HCT116 (cell line): ENCODE measurements at regions not wholly inside any gene's neighbourhood (a gene's known extent, or its start where the extent isn't known, plus 50 kb on each side); places are given as distances from the start of the nearest gene placed in this dataset.

Experiments
- ATAC-seq: fragments of 200-7000 bp; cut with Tn5 transposase; 2 replicates; pipeline ENCODE4 v1.9.1; 2020; ENCODE audit warnings: mild to moderate bottlenecking, moderate library complexity
- BruUV-seq: library from RNA; stranded (reverse); fragments of 400-500 nt; replicated peaks from 2 replicates; lab custom pipeline; 2021; lab: Mats Ljungman, UMichigan
- CTCF ChIA-PET: fragments of 300-600 bp; sonication (Branson Sonifier 250); formaldehyde crosslinking; loops from one replicate; lab custom pipeline; 2021; ENCODE audit warnings: antibody characterized with exemption; lab: Charles Lee
- POLR2A ChIA-PET: fragments of 300-600, 350-600 bp; sonication (Branson Sonifier 250); formaldehyde crosslinking; loops from one replicate; lab custom pipeline; 2021; ENCODE audit warnings: antibody characterized with exemption; lab: Charles Lee
- RAD21 ChIA-PET, 2 experiments: fragments of 300-600 bp; sonication (Branson Sonifier 250); formaldehyde crosslinking; loops; one replicate each; lab custom pipeline; 2023; ENCODE audit warnings: low total read pairs in 2 of 2; ENCODE audit not compliant: uncharacterized antibody in 2 of 2, unreplicated experiment in 2 of 2, low non-redundant PET in 1 of 2; lab: Charles Lee
- DNase-seq: peaks from one replicate; pipeline ENCODE4 v3.0.0-alpha.2; 2010; ENCODE audit warnings: low read depth, low spot score
- H2AFZ ChIP-seq: fragments of 200-600 bp; shearing (Covaris generic), sonication (generic); 2 replicates; pipeline ENCODE4 v1.6.1; 2017; ENCODE audit warnings: low read depth, mixed run types, mixed read lengths, antibody characterized with exemption, low read length; ENCODE audit not compliant: poor library complexity, severe bottlenecking
- H3K27ac ChIP-seq: 2 replicates; pipeline ENCODE4 v1.5.1; 2012; ENCODE audit warnings: low read depth, low read length
- H3K27me3 ChIP-seq: fragments of 200-600 bp; sonication (generic); 2 replicates; pipeline ENCODE4 v1.6.1; 2016; ENCODE audit warnings: mixed run types, low read length, mixed read lengths; ENCODE audit not compliant: insufficient read depth
- H3K36me3 ChIP-seq, 2 experiments: fragments of 200-500 bp in 1 of 2; fragments of 200-600 bp in 1 of 2; sonication (Bioruptor generic) in 1 of 2; sonication (generic) in 1 of 2; 2 replicates each; pipeline versions ENCODE4 v1.5.1 to v1.6.1; 2014 to 2016; ENCODE audit warnings: low read length in 2 of 2, inconsistent platforms in 1 of 2, mixed read lengths in 1 of 2, mixed run types in 1 of 2; ENCODE audit not compliant: insufficient read depth in 2 of 2, control insufficient read depth in 1 of 2
- H3K4me1 ChIP-seq, 2 experiments: fragments of 200-600 bp in 1 of 2; sonication (generic) in 1 of 2; 2 replicates each; pipeline versions ENCODE4 v1.5.1 to v1.6.1; 2012 to 2017; ENCODE audit warnings: low read length in 2 of 2, inconsistent platforms in 1 of 2, mild to moderate bottlenecking in 1 of 2, mixed read lengths in 1 of 2, mixed run types in 1 of 2, moderate library complexity in 1 of 2; ENCODE audit not compliant: insufficient read depth in 2 of 2, control insufficient read depth in 1 of 2
- H3K4me2 ChIP-seq: fragments of 200-600 bp; sonication (generic); 2 replicates; pipeline ENCODE4 v1.6.1; 2017; ENCODE audit warnings: mixed run types, low read length, mixed read lengths
- H3K4me3 ChIP-seq, 2 experiments: fragments of 200-600 bp in 1 of 2; sonication (generic) in 1 of 2; replicated peaks in 1 of 2; 2 replicates each; pipeline ENCODE4 v1.5.1; 2011 to 2016; ENCODE audit warnings: low read length in 2 of 2, control low read depth in 1 of 2, low read depth in 1 of 2, mild to moderate bottlenecking in 1 of 2, mixed read lengths in 1 of 2, mixed run types in 1 of 2
- H3K79me2 ChIP-seq: fragments of 200-600 bp; sonication (generic); 2 replicates; pipeline ENCODE4 v1.6.1; 2017; ENCODE audit warnings: mild to moderate bottlenecking, mixed run types, low read length, moderate library complexity, mixed read lengths; ENCODE audit not compliant: insufficient read depth
- H3K9ac ChIP-seq: fragments of 200-600 bp; sonication (generic); 2 replicates; pipeline ENCODE4 v1.6.1; 2016; ENCODE audit warnings: low read length, mixed read lengths
- H3K9me2 ChIP-seq: fragments of 200-600 bp; sonication (generic), shearing (Covaris generic); 2 replicates; pipeline ENCODE4 v1.6.1; 2017; ENCODE audit warnings: mixed run types, mild to moderate bottlenecking, moderate library complexity; ENCODE audit not compliant: insufficient read depth
- H3K9me3 ChIP-seq, 2 experiments: fragments of 200-500 bp in 1 of 2; fragments of 200-600 bp in 1 of 2; sonication (Bioruptor generic) in 1 of 2; sonication (generic) in 1 of 2; 2 replicates each; pipeline ENCODE4 v1.6.1; 2014 to 2017; ENCODE audit warnings: low read length in 2 of 2, mixed read lengths in 2 of 2, inconsistent platforms in 1 of 2, low read depth in 1 of 2, mild to moderate bottlenecking in 1 of 2, mixed run types in 1 of 2, moderate library complexity in 1 of 2; ENCODE audit not compliant: control insufficient read depth in 1 of 2, insufficient read depth in 1 of 2
- H4K20me1 ChIP-seq: fragments of 200-600 bp; sonication (generic), shearing (Covaris generic); 2 replicates; pipeline ENCODE4 v1.6.1; 2017; ENCODE audit warnings: mixed run types, mild to moderate bottlenecking, moderate library complexity; ENCODE audit not compliant: insufficient read depth
- CBX3 ChIP-seq: IDR thresholded peaks from 2 replicates; pipeline ENCODE4 v1.6.1; 2012; ENCODE audit warnings: low read depth
- CEBPB ChIP-seq: IDR thresholded peaks from 2 replicates; pipeline ENCODE4 v1.6.1; 2012; ENCODE audit warnings: low read depth
- EGR1 ChIP-seq: IDR thresholded peaks from 2 replicates; pipeline ENCODE4 v1.6.1; 2012; ENCODE audit warnings: low read depth
- ELF1 ChIP-seq: IDR thresholded peaks from 2 replicates; pipeline ENCODE4 v1.6.1; 2012; ENCODE audit warnings: low read depth, borderline replicate concordance
- EZH2 ChIP-seq: fragments of 200-600 bp; sonication (generic); IDR thresholded peaks from 2 replicates; pipeline ENCODE4 v1.6.1; 2017; ENCODE audit warnings: antibody characterized with exemption, mixed run types
- FOSL1 ChIP-seq: IDR thresholded peaks from 2 replicates; pipeline ENCODE4 v1.6.1; 2012; ENCODE audit warnings: low read depth
- MAX ChIP-seq: IDR thresholded peaks from 2 replicates; pipeline ENCODE4 v1.6.1; 2012
- POLR2AphosphoS5 ChIP-seq: IDR thresholded peaks from 2 replicates; pipeline ENCODE4 v1.6.1; 2011; ENCODE audit warnings: mild to moderate bottlenecking, low read depth, low read length, moderate library complexity
- RAD21 ChIP-seq: IDR thresholded peaks from 2 replicates; pipeline ENCODE4 v1.6.1; 2012; ENCODE audit warnings: low read depth, mild to moderate bottlenecking
- REST ChIP-seq: IDR thresholded peaks from 2 replicates; pipeline ENCODE4 v1.6.1; 2012; ENCODE audit warnings: low read depth
- SIN3A ChIP-seq: IDR thresholded peaks from 2 replicates; pipeline ENCODE4 v1.6.1; 2012; ENCODE audit warnings: low read depth
- SRF ChIP-seq: IDR thresholded peaks from 2 replicates; pipeline ENCODE4 v1.6.1; 2012; ENCODE audit warnings: low read depth
- TCF7L2 ChIP-seq: IDR thresholded peaks from 2 replicates; pipeline ENCODE4 v1.7.0; 2011; ENCODE audit warnings: borderline replicate concordance, inconsistent platforms; ENCODE audit not compliant: insufficient read depth, insufficient read length; ENCODE audit errors: extremely low read depth
- YY1 ChIP-seq: IDR thresholded peaks from 2 replicates; pipeline ENCODE4 v1.6.1; 2011; ENCODE audit warnings: low read length, low read depth, moderate library complexity, mild to moderate bottlenecking; ENCODE audit not compliant: insufficient replicate concordance; ENCODE audit errors: extremely low read depth
- ZFX ChIP-seq: fragments of 450-650 bp; IDR thresholded peaks from 2 replicates; pipeline ENCODE4 v1.6.1; 2017
- intact Hi-C: fragments of 100-400 bp; cut with micrococcal nuclease; formaldehyde crosslinking; loops from 2 replicates; pipeline ENCODE4 v1.10.0; 2022
- TF ChIP-seq, protein P1 (sequence below): IDR thresholded peaks from 2 replicates; pipeline ENCODE4 v1.6.1; 2011; ENCODE audit warnings: mild to moderate bottlenecking, low read length, moderate library complexity; ENCODE audit not compliant: insufficient replicate concordance; ENCODE audit errors: extremely low read depth
- TF ChIP-seq, protein P2 (sequence below): IDR thresholded peaks from 2 replicates; pipeline ENCODE4 v1.6.1; 2012
- TF ChIP-seq, protein P3 (sequence below), 3 experiments: fragments of 200-600 bp in 1 of 3; sonication (generic) in 1 of 3; IDR thresholded peaks in 2 of 3; conservative IDR thresholded peaks in 1 of 3; 2 replicates each; pipeline ENCODE4 v1.5.1; 2012 to 2017; ENCODE audit warnings: low read depth in 2 of 3, low read length in 2 of 3, antibody characterized with exemption in 1 of 3, borderline replicate concordance in 1 of 3, control low read depth in 1 of 3, mild to moderate bottlenecking in 1 of 3, mixed read lengths in 1 of 3, mixed run types in 1 of 3, moderate library complexity in 1 of 3; ENCODE audit not compliant: insufficient read depth in 1 of 3

DNA sequence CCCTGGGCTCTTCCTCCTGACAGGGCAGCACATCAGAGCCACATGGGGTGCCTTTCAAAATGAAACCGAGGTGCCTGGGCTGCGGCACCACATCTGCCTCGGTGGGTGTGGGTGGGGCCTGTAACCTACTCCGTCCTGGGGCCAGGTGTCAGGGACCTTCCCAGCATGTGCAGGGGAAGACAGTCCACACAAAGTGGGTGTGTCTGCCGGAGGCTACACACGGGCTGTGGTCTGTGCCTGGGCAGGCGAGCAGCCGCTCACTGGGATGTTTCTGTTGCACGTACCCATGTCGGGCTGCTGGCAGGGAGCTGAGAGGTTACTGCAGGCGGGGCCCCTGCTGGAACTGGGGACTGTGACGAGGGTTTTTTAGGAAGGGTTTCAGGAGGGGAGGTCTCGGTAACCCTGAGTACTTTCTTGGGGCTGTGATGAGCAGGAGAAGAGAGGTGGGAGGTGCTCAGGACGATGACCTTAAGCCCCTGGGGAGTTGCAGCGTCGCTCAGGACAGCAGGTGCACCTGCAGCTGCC lies 351.2 kb downstream of the SEC14L1 start:
- H3K9ac ChIP-seq: no peak overlapping the region
- H3K36me3 ChIP-seq: peaks cover 27 to 44% of the 10 kb centered on the region in 2 experiments
- intact Hi-C loops: loop anchor here (10.0 kb wide), 1 partner anchor 237 kb away; no protein-coding TSS in a partner anchor

More for the DNA sequence above, 351.2 kb downstream of the SEC14L1 start:
- DNase-seq (no peak), ATAC-seq (no peak)
- Histone ChIP-seq H3K79me2 (no peaks in the 10 kb centered on the region; the same call in 1 of the 2 replicates), H3K9me2 (no peaks in the 10 kb centered on the region), H3K27ac (no peak overlapping the region), H3K4me2 (no peak overlapping the region), H3K4me3 (no peak overlapping the region), H2AFZ (no peak overlapping the region), H4K20me1 (no peaks in the 10 kb centered on the region), H3K9me3 (no peaks in the 10 kb centered on the region), H3K27me3 (no peaks in the 10 kb centered on the region), H3K4me1 (no peaks in the 10 kb centered on the region)
- ChIA-PET RAD21 (no interaction called here), CTCF (interaction anchor here (1.0 to 1.2 kb wide), 2 partner anchors 62 to 161 kb away, joined by 3 to 4 read pairs; no protein-coding TSS in a partner anchor), POLR2A (no interaction called here)
- TF ChIP-seq CEBPB: no peak
- no peak for TF ChIP-seq MAX
- no peak for TF ChIP-seq CBX3
- no peak for TF ChIP-seq SRF
- TF ChIP-seq EGR1: no peak
- TF ChIP-seq SIN3A: no peak
- no peak for TF ChIP-seq REST
- no peak for TF ChIP-seq EZH2
- TF ChIP-seq, protein P1, sequence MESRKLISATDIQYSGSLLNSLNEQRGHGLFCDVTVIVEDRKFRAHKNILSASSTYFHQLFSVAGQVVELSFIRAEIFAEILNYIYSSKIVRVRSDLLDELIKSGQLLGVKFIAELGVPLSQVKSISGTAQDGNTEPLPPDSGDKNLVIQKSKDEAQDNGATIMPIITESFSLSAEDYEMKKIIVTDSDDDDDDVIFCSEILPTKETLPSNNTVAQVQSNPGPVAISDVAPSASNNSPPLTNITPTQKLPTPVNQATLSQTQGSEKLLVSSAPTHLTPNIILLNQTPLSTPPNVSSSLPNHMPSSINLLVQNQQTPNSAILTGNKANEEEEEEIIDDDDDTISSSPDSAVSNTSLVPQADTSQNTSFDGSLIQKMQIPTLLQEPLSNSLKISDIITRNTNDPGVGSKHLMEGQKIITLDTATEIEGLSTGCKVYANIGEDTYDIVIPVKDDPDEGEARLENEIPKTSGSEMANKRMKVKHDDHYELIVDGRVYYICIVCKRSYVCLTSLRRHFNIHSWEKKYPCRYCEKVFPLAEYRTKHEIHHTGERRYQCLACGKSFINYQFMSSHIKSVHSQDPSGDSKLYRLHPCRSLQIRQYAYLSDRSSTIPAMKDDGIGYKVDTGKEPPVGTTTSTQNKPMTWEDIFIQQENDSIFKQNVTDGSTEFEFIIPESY: no peak
- TF ChIP-seq, protein P2, sequence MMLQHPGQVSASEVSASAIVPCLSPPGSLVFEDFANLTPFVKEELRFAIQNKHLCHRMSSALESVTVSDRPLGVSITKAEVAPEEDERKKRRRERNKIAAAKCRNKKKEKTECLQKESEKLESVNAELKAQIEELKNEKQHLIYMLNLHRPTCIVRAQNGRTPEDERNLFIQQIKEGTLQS: no peak
- no peak for TF ChIP-seq POLR2AphosphoS5
- no peak for TF ChIP-seq ZFX
- no peak for TF ChIP-seq FOSL1
- no peak for TF ChIP-seq YY1
- no peak for TF ChIP-seq ELF1
- TF ChIP-seq TCF7L2: no peak
- TF ChIP-seq, protein P3, sequence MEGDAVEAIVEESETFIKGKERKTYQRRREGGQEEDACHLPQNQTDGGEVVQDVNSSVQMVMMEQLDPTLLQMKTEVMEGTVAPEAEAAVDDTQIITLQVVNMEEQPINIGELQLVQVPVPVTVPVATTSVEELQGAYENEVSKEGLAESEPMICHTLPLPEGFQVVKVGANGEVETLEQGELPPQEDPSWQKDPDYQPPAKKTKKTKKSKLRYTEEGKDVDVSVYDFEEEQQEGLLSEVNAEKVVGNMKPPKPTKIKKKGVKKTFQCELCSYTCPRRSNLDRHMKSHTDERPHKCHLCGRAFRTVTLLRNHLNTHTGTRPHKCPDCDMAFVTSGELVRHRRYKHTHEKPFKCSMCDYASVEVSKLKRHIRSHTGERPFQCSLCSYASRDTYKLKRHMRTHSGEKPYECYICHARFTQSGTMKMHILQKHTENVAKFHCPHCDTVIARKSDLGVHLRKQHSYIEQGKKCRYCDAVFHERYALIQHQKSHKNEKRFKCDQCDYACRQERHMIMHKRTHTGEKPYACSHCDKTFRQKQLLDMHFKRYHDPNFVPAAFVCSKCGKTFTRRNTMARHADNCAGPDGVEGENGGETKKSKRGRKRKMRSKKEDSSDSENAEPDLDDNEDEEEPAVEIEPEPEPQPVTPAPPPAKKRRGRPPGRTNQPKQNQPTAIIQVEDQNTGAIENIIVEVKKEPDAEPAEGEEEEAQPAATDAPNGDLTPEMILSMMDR (IDR thresholded peaks at IDR 0.05 in 2 of 3, conservative IDR thresholded peaks at IDR 0.05 in 1 of 3; ENCODE audit: borderline replicate concordance in 1 of 3, insufficient read depth in 1 of 3, low read depth in 2 of 3, low read length in 2 of 3): no peak
- TF ChIP-seq RAD21: no peak
- BruUV-seq: no TSS peak
